Neutrophil (primary cell): ENCODE measurements at regions not wholly inside any gene's neighbourhood (a gene's known extent, or its start where the extent isn't known, plus 50 kb on each side); places are given as distances from the start of the nearest gene placed in this dataset.

Experiments used
- H3K27ac ChIP-seq: fragments of 200-600 bp; sonication (generic); 2 replicates; pipeline ENCODE4 v1.5.1; 2016; ENCODE audit warnings: mild to moderate bottlenecking, moderate library complexity
- H3K27me3 ChIP-seq: fragments of 200-600 bp; sonication (generic); 2 replicates; pipeline ENCODE4 v1.6.0; 2016; ENCODE audit warnings: mild to moderate bottlenecking
- H3K36me3 ChIP-seq: fragments of 200-600 bp; sonication (generic); 2 replicates; pipeline ENCODE4 v1.5.1; 2017
- H3K4me1 ChIP-seq, 2 experiments: fragments of 200-600 bp in 1 of 2; sonication (generic) in 1 of 2; 1 replicate in 1 of 2; 2 replicates in 1 of 2; pipeline versions ENCODE4 v1.5.1 to v1.6.1; 2013 to 2016; ENCODE audit warnings: low read depth in 1 of 2, low read length in 1 of 2, mild to moderate bottlenecking in 1 of 2, moderate library complexity in 1 of 2; ENCODE audit not compliant: control insufficient read depth in 1 of 2, insufficient read depth in 1 of 2
- H3K4me3 ChIP-seq, 2 experiments: fragments of 200-600 bp in 1 of 2; sonication (generic) in 1 of 2; 1 replicate in 1 of 2; 2 replicates in 1 of 2; pipeline ENCODE4 v1.5.1; 2013 to 2016; ENCODE audit warnings: low read depth in 1 of 2, low read length in 1 of 2, mild to moderate bottlenecking in 1 of 2, moderate library complexity in 1 of 2
- H3K9me3 ChIP-seq: fragments of 200-600 bp; sonication (generic); 2 replicates; pipeline ENCODE4 v1.5.1; 2016
- TF ChIP-seq, protein P1 (sequence below): fragments of 200-600 bp; sonication (generic); IDR thresholded peaks from 2 replicates; pipeline ENCODE4 v1.5.1; 2016; ENCODE audit warnings: antibody characterized with exemption

GRCh38 chr2:238668426-238668825, 179.5 kb upstream of the TWIST2 start:
- Histone ChIP-seq H3K9me3 (no peaks in the 10 kb centered on the region), H3K36me3 (no peaks in the 10 kb centered on the region), H3K4me1 (no peaks in the 10 kb centered on the region), H3K27ac (no peak overlapping the region), H3K27me3 (peaks cover 14% of the 10 kb centered on the region), H3K4me3 (no peak overlapping the region)
- TF ChIP-seq, protein P1, sequence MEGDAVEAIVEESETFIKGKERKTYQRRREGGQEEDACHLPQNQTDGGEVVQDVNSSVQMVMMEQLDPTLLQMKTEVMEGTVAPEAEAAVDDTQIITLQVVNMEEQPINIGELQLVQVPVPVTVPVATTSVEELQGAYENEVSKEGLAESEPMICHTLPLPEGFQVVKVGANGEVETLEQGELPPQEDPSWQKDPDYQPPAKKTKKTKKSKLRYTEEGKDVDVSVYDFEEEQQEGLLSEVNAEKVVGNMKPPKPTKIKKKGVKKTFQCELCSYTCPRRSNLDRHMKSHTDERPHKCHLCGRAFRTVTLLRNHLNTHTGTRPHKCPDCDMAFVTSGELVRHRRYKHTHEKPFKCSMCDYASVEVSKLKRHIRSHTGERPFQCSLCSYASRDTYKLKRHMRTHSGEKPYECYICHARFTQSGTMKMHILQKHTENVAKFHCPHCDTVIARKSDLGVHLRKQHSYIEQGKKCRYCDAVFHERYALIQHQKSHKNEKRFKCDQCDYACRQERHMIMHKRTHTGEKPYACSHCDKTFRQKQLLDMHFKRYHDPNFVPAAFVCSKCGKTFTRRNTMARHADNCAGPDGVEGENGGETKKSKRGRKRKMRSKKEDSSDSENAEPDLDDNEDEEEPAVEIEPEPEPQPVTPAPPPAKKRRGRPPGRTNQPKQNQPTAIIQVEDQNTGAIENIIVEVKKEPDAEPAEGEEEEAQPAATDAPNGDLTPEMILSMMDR: no peak

GRCh38 chr2:238669046-238669445, 178.8 kb upstream of the TWIST2 start:
- TF ChIP-seq, protein P1: no peak
- no peak overlapping the region for H3K4me3 ChIP-seq
- no peak overlapping the region for H3K27ac ChIP-seq
- no peaks in the 10 kb centered on the region for H3K9me3 ChIP-seq
- H3K36me3 ChIP-seq: no peaks in the 10 kb centered on the region
- H3K27me3 ChIP-seq: peaks cover 14% of the 10 kb centered on the region
- no peaks in the 10 kb centered on the region for H3K4me1 ChIP-seq

GRCh38 chr2:238669581-238670080, 178.3 kb upstream of the TWIST2 start:
- no peak overlapping the region for H3K27ac ChIP-seq
- TF ChIP-seq, protein P1: no peak
- peaks cover 14% of the 10 kb centered on the region for H3K27me3 ChIP-seq
- H3K4me1 ChIP-seq: no peaks in the 10 kb centered on the region
- no peak overlapping the region for H3K4me3 ChIP-seq
- H3K9me3 ChIP-seq: no peaks in the 10 kb centered on the region
- no peaks in the 10 kb centered on the region for H3K36me3 ChIP-seq

GRCh38 chr2:238670111-238670585, 177.7 kb upstream of the TWIST2 start:
- H3K27me3 ChIP-seq: peaks cover 14% of the 10 kb centered on the region
- no peak overlapping the region for H3K27ac ChIP-seq
- no peaks in the 10 kb centered on the region for H3K36me3 ChIP-seq
- H3K4me1 ChIP-seq: no peaks in the 10 kb centered on the region
- H3K4me3 ChIP-seq: no peak overlapping the region
- H3K9me3 ChIP-seq: no peaks in the 10 kb centered on the region
- TF ChIP-seq, protein P1: no peak

DNA sequence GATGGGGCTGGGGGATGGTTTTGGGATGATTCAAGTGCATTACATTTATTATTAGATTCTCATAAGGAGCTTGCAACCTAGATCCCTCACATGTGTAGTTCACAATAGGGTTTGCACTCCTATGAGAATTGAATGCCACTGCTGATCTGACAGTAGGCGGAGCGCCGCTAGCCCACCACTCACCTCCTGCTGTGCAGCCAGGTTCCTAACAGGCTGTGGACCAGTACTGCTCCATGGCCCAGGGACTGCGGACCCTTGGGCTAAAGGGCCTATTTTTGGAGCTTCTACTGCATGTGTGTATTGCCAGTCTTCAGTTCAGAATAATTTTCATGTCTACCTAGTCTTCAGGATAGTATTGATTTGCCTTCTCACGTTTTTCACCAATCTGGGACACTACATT, 165.3 kb upstream of the TWIST2 start:
- H3K4me1 ChIP-seq: no peaks in the 10 kb centered on the region

More for the DNA sequence above, 165.3 kb upstream of the TWIST2 start:
- Histone ChIP-seq H3K27me3 (peaks cover 13% of the 10 kb centered on the region), H3K36me3 (no peaks in the 10 kb centered on the region), H3K4me3 (no peak overlapping the region), H3K9me3 (no peaks in the 10 kb centered on the region), H3K27ac (no peak overlapping the region)
- TF ChIP-seq, protein P1: no peak
